ENCODE measurements at regions not wholly inside any gene's neighbourhood (a gene's known extent, or its start where the extent isn't known, plus 50 kb on each side); places are given as distances from the start of the nearest gene placed in this dataset.

- TF ChIP-seq EZH2 (IDR thresholded peaks at IDR 0.05) = no peak
- TF ChIP-seq POLR2AphosphoS5 (IDR thresholded peaks at IDR 0.05; ENCODE audit: borderline replicate concordance, low read depth, low read length) = no peak
- no peak for TF ChIP-seq FOXP2 (optimal IDR thresholded peaks at IDR 0.05; ENCODE audit: control extremely low read depth, extremely low read length, insufficient read depth)
Measured at GRCh38 chr1:83573776-83574175, 425.2 kb downstream of the TTLL7 start.

All from SK-N-MC (cell line).